ENCODE measurements at regions not wholly inside any gene's neighbourhood (a gene's known extent, or its start where the extent isn't known, plus 50 kb on each side); places are given as distances from the start of the nearest gene placed in this dataset.

DNA sequence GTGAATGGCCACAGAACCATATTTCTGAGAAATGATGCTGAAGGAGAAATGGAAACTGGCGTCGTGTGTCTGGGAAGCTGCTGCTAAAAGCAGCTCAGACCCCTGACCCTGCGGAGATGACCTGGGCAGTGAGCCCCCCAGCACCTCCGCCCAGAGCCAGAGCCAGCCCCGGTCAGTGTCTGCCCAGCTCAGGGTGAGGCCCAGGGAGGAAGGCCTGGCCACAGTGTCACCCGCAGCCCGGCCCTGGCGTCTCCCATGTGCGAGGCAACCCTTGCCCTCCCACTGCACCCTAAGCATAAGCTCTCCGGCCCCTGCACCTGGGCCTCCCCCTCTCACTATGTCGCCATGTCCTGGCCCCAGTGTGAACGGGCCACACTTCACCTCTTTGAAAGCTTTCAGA is 502.8 kb downstream of the EIPR1 start:
- TF ChIP-seq, protein P1, sequence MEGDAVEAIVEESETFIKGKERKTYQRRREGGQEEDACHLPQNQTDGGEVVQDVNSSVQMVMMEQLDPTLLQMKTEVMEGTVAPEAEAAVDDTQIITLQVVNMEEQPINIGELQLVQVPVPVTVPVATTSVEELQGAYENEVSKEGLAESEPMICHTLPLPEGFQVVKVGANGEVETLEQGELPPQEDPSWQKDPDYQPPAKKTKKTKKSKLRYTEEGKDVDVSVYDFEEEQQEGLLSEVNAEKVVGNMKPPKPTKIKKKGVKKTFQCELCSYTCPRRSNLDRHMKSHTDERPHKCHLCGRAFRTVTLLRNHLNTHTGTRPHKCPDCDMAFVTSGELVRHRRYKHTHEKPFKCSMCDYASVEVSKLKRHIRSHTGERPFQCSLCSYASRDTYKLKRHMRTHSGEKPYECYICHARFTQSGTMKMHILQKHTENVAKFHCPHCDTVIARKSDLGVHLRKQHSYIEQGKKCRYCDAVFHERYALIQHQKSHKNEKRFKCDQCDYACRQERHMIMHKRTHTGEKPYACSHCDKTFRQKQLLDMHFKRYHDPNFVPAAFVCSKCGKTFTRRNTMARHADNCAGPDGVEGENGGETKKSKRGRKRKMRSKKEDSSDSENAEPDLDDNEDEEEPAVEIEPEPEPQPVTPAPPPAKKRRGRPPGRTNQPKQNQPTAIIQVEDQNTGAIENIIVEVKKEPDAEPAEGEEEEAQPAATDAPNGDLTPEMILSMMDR (IDR thresholded peaks at IDR 0.05; ENCODE audit: low read depth, low read length) = no peak
- DNase-seq (ENCODE audit: low read depth in 2 of 2) = no peak
- H3K4me3 ChIP-seq (replicated peaks in 1 of 2; ENCODE audit: low read depth in 2 of 2, low read length in 2 of 2) = no peak overlapping the region

DNA sequence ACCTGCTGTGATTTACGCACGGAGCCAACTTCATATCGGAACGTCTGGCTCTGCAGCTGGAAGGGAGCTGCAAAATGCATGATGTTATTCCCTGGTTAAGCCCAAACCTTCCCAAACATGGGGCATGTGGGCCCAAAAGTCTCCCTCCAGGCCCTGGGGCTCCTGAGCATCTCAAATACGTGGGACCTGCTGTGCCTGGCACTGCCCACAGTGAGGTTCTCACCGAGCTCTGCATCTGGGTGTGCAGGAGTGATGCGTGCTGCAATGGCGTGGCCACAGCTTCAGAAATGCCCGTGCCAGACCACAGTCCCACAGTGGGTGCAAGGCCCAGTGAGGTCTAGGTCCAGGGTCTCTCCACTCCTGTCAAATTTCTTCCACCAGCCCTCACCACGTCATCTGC is 503.3 kb downstream of the EIPR1 start:
- H3K4me3 ChIP-seq (replicated peaks in 1 of 2; ENCODE audit: low read depth in 2 of 2, low read length in 2 of 2) = no peak overlapping the region
- no peak for DNase-seq (ENCODE audit: low read depth in 2 of 2)
- TF ChIP-seq, protein P1 (IDR thresholded peaks at IDR 0.05; ENCODE audit: low read depth, low read length) = no peak

DNA sequence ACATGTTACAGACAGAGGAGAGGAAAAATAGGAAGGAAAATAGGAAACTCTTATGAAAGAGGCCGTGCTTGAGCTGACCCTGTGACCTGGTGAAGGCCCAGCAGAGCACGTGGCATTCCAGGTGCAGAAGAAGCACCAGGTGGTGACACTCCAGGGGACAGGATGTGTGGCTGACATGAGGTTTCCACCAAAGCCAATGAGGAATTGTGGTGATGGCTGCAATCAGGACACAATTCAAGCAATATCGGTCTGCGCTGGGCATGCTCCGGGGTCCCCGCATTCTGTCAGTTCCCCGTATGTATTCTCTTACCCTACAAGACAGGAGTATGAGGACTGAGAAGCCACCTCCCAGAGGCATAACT is 504.2 kb downstream of the EIPR1 start:
- DNase-seq (ENCODE audit: low read depth in 2 of 2) = no peak
- TF ChIP-seq, protein P1 (IDR thresholded peaks at IDR 0.05; ENCODE audit: low read depth, low read length) = no peak
- no peak overlapping the region for H3K4me3 ChIP-seq (replicated peaks in 1 of 2; ENCODE audit: low read depth in 2 of 2, low read length in 2 of 2)

DNA sequence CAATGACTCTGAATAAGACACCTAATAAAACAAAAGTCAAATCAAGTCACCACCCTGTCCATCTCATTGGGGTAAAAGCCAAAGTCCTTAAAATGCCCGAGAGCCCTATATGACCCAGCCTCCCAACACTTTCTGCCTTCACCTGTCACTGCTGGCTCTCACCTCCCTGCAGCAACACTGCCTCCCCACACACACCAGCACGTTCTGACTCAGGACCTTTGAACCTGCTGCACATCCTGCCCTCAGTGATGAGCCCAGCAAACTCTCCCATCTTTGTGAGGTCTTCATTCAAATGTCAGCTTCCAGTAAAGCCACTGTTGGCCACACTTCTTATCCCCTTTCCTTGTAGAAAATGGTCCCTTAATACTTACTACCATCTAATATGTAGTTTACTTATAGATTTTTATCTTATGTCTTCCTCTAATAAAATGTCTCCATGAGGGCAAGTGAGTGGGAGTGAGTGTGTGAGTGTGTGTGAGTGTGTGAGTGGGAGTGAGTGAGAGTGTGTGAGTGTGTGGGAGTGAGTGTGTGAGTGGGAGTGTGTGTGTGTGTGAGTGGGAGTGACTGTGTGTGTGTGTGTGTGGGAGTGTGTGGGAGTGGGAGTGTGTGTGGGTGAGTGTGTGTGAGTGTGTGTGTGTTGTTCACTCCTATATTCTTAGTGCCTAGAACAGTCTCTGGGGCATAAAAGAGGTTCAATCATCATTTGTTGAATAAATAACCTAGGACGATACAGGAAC is 504.7 kb downstream of the EIPR1 start:
- no peak for DNase-seq (ENCODE audit: low read depth in 2 of 2)
- TF ChIP-seq, protein P1 (IDR thresholded peaks at IDR 0.05; ENCODE audit: low read depth, low read length) = no peak
- no peak overlapping the region for H3K4me3 ChIP-seq (replicated peaks in 1 of 2; ENCODE audit: low read depth in 2 of 2, low read length in 2 of 2)

DNA sequence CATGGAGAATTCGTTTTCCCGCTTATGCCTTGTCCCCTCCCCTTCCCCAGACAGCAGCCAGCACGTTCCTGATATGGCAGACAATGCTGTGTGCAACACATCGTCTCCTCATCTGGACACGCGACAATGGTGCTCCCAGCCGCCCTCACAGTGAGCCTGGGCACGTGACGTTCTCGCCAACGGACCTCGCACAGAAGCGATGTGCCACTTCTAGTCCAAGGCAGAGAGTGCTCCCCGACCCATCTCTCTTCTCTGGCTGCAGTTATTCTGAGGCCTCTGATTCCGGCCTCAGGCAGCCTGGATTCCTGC is 505.4 kb downstream of the EIPR1 start:
- DNase-seq (ENCODE audit: low read depth in 2 of 2) = no peak
- H3K4me3 ChIP-seq (replicated peaks in 1 of 2; ENCODE audit: low read depth in 2 of 2, low read length in 2 of 2) = no peak overlapping the region
- TF ChIP-seq, protein P1 (IDR thresholded peaks at IDR 0.05; ENCODE audit: low read depth, low read length) = no peak

DNA sequence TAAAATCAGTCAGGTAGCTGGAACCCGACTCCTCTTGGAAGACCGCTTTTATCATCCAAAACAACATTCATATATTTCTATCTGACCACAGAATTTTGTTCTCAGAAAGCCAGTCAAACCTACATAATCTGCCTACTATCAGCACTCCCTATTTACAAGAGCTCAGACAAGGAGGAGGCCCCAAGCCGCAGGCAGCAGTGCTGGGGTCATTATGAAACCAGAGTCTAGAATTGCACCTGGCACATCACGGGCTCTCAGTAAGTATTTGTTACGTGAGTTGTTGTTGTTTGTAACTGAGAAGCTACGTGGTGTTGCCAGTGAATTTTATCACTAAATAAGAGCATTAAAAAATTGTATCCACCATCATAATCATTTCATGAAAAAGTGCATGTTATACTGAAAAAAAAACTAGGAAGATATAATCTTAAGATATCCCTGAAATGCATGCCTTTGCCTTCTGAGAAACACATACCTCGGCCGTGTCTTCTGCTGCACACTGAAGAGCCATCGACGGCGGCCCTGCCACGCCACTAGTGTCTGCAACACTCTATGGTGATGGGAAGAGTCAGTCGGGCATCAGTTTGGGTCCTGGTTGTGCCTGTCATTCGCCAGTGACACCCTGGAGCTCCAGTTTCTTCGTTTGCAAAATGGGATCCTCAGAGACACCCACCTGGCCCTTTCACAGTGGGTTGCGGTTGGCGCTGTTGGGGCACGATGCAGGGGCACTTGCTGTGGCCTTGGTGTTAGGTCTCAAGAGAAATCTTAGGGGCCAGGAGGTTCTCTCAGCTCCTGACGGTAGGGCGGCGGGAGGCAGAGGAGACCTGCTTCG is 505.9 kb downstream of the EIPR1 start:
- H3K4me3 ChIP-seq (replicated peaks in 1 of 2; ENCODE audit: low read depth in 2 of 2, low read length in 2 of 2) = no peak overlapping the region
- TF ChIP-seq, protein P1 (IDR thresholded peaks at IDR 0.05; ENCODE audit: low read depth, low read length) = no peak
- DNase-seq (ENCODE audit: low read depth in 2 of 2) = no peak
